ENCODE measurements at regions not wholly inside any gene's neighbourhood (a gene's known extent, or its start where the extent isn't known, plus 50 kb on each side); places are given as distances from the start of the nearest gene placed in this dataset.

DNA sequence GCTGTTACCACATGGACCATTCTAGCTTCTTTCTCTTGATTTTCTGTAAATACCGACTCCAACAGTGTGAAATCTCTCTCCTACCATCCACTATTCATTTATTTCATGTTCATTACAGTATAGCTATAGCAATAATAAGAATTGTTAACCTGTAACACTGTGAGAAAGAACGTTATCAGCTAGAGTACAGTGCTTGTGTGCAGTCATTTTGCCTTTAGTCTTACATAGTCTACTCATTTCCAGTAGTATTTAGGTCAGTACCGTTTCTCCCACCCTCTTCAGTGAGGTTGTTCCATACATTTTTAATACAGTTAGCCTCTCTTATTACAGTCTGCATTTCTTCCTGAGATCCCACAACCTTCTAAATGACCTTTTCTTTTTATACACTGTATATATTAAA, 257.1 kb downstream of the LY86 start:
- TF ChIP-seq CTCF (IDR thresholded peaks at IDR 0.05) (no peak), POLR2A (IDR thresholded peaks at IDR 0.05) (no peak)

Measured in heart left ventricle (tissue), 13 donors.